ENCODE measurements at regions not wholly inside any gene's neighbourhood (a gene's known extent, or its start where the extent isn't known, plus 50 kb on each side); places are given as distances from the start of the nearest gene placed in this dataset.
"Not testable (repeated sequence)": the region's sequence is repeated elsewhere in the genome, so short reads cannot be mapped to it uniquely, and the experiment has no call there.

- H3K4me2 ChIP-seq (ENCODE audit: extremely low read depth, insufficient read depth, low read length) = no peak overlapping the region
- no peaks in the 10 kb centered on the region for H3K79me2 ChIP-seq (ENCODE audit: control insufficient read depth, insufficient read depth, low read length)
- no peaks in the 10 kb centered on the region for H3K27me3 ChIP-seq (ENCODE audit: control insufficient read depth, insufficient read depth, low read length)
- H4K20me1 ChIP-seq (ENCODE audit: control insufficient read depth, extremely low read depth, insufficient read depth, low read length) = no peaks in the 10 kb centered on the region
- no peak overlapping the region for H2AFZ ChIP-seq (ENCODE audit: low read length)
- no peak overlapping the region for H3K9ac ChIP-seq (ENCODE audit: insufficient read depth, low read length)
- H3K36me3 ChIP-seq (ENCODE audit: control insufficient read depth, insufficient read depth, low read length) = no peaks in the 10 kb centered on the region
- H3K27ac ChIP-seq (ENCODE audit: insufficient read depth, low read length) = no peak overlapping the region
- no peak for DNase-seq (ENCODE audit: low read depth in 2 of 2)
- TF ChIP-seq CTCF (conservative IDR thresholded peaks at IDR 0.05 in 1 of 2, IDR thresholded peaks at IDR 0.05 in 1 of 2; ENCODE audit: low read depth in 1 of 2, low read length in 2 of 2) (no peak), EZH2 (IDR thresholded peaks at IDR 0.05; ENCODE audit: low read length, missing control alignments) (no peak)
- no peaks in the 10 kb centered on the region for H3K9me3 ChIP-seq (ENCODE audit: control insufficient read depth, insufficient read depth, low read depth, low read length)
- H3K4me1 ChIP-seq (ENCODE audit: control insufficient read depth, extremely low read depth, insufficient read depth, low read length) = no peaks in the 10 kb centered on the region
- H3K4me3 ChIP-seq (replicated peaks in 1 of 4; ENCODE audit: control extremely low read depth in 1 of 4, insufficient read depth in 1 of 4, low read depth in 3 of 4, low read length in 4 of 4) = no peak overlapping the region
Measured at GRCh38 chr7:36064676-36065075, 88.4 kb upstream of the EEPD1 start.

- H3K27ac ChIP-seq (ENCODE audit: insufficient read depth, low read length); H3K4me2 ChIP-seq (ENCODE audit: extremely low read depth, insufficient read depth, low read length); H4K20me1 ChIP-seq (ENCODE audit: control insufficient read depth, extremely low read depth, insufficient read depth, low read length); H3K4me3 ChIP-seq (replicated peaks in 1 of 4; ENCODE audit: control extremely low read depth in 1 of 4, insufficient read depth in 1 of 4, low read depth in 3 of 4, low read length in 4 of 4); H3K79me2 ChIP-seq (ENCODE audit: control insufficient read depth, insufficient read depth, low read length); H3K4me1 ChIP-seq (ENCODE audit: control insufficient read depth, extremely low read depth, insufficient read depth, low read length); H3K36me3 ChIP-seq (ENCODE audit: control insufficient read depth, insufficient read depth, low read length); DNase-seq (ENCODE audit: low read depth in 2 of 2); H2AFZ ChIP-seq (ENCODE audit: low read length); H3K9ac ChIP-seq (ENCODE audit: insufficient read depth, low read length); H3K27me3 ChIP-seq (ENCODE audit: control insufficient read depth, insufficient read depth, low read length); H3K9me3 ChIP-seq (ENCODE audit: control insufficient read depth, insufficient read depth, low read depth, low read length): not testable (repeated sequence)
Measured at GRCh38 chr7:36065563-36066342, 87.3 kb upstream of the EEPD1 start.

DNA sequence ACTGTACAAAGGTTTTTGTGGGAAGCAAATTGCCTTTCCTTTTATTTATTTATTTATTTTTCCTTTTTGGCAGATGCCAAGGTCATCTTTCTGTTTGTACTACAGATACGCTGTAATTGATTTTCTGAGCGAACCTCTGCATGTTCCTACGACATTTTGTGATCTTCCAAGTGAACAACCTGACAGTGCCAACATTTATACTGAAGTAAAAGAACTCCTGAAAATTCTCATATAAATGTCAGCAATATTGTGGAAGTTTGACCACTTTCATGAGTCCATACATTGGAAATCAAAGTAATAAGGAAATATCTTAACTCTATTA is 86.8 kb upstream of the EEPD1 start:
- Histone ChIP-seq H3K27me3 (ENCODE audit: control insufficient read depth, insufficient read depth, low read length) (no peaks in the 10 kb centered on the region), H2AFZ (ENCODE audit: low read length) (no peak overlapping the region), H3K9me3 (ENCODE audit: control insufficient read depth, insufficient read depth, low read depth, low read length) (no peaks in the 10 kb centered on the region), H3K4me2 (ENCODE audit: extremely low read depth, insufficient read depth, low read length) (no peak overlapping the region), H3K79me2 (ENCODE audit: control insufficient read depth, insufficient read depth, low read length) (no peaks in the 10 kb centered on the region), H3K4me1 (ENCODE audit: control insufficient read depth, extremely low read depth, insufficient read depth, low read length) (no peaks in the 10 kb centered on the region), H3K4me3 (replicated peaks in 1 of 4; ENCODE audit: control extremely low read depth in 1 of 4, insufficient read depth in 1 of 4, low read depth in 3 of 4, low read length in 4 of 4) (no peak overlapping the region), H3K9ac (ENCODE audit: insufficient read depth, low read length) (no peak overlapping the region), H4K20me1 (ENCODE audit: control insufficient read depth, extremely low read depth, insufficient read depth, low read length) (no peaks in the 10 kb centered on the region), H3K36me3 (ENCODE audit: control insufficient read depth, insufficient read depth, low read length) (no peaks in the 10 kb centered on the region), H3K27ac (ENCODE audit: insufficient read depth, low read length) (no peak overlapping the region)
- no peak for TF ChIP-seq EZH2 (IDR thresholded peaks at IDR 0.05; ENCODE audit: low read length, missing control alignments)
- TF ChIP-seq CTCF (conservative IDR thresholded peaks at IDR 0.05 in 1 of 2, IDR thresholded peaks at IDR 0.05 in 1 of 2; ENCODE audit: low read depth in 1 of 2, low read length in 2 of 2) = no peak
- DNase-seq (ENCODE audit: low read depth in 2 of 2) = no peak
